CD14-positive monocyte (primary cell): ENCODE measurements at regions not wholly inside any gene's neighbourhood (a gene's known extent, or its start where the extent isn't known, plus 50 kb on each side); places are given as distances from the start of the nearest gene placed in this dataset.

Source experiments
- DNase-seq, 3 donors: peaks; one replicate each; pipeline ENCODE4 v3.0.0-alpha.2; 2011 to 2022
- H2AFZ ChIP-seq: 2 replicates; pipeline ENCODE4 v1.6.0; 2012; ENCODE audit warnings: mild to moderate bottlenecking, low read depth, low read length, inconsistent platforms; ENCODE audit not compliant: insufficient read depth, poor library complexity, severe bottlenecking
- H3K27ac ChIP-seq, 2 donors: 1 replicate in 1 of 2; 2 replicates in 1 of 2; pipeline ENCODE4 v1.5.1; 2012 to 2013; ENCODE audit warnings: low read length in 2 of 2, control low read depth in 1 of 2, inconsistent platforms in 1 of 2, low read depth in 1 of 2, mild to moderate bottlenecking in 1 of 2
- H3K27me3 ChIP-seq, 2 donors: one replicate each; pipeline versions ENCODE4 v1.6.0 to v1.6.1; 2011 to 2013; ENCODE audit warnings: low read length in 2 of 2; ENCODE audit not compliant: control insufficient read depth in 2 of 2, insufficient read depth in 2 of 2
- H3K36me3 ChIP-seq, 2 donors: replicated peaks in 1 of 2; 1 replicate in 1 of 2; 2 replicates in 1 of 2; pipeline versions ENCODE4 v1.5.1 to v1.6.1; 2012 to 2013; ENCODE audit warnings: low read length in 2 of 2, control low read depth in 1 of 2, inconsistent platforms in 1 of 2, mild to moderate bottlenecking in 1 of 2; ENCODE audit not compliant: insufficient read depth in 2 of 2, control insufficient read depth in 1 of 2
- H3K4me1 ChIP-seq, 2 donors: 1 replicate in 1 of 2; 2 replicates in 1 of 2; pipeline versions ENCODE4 v1.5.1 to v1.6.1; 2012 to 2013; ENCODE audit warnings: low read length in 2 of 2, control low read depth in 1 of 2, inconsistent platforms in 1 of 2, mild to moderate bottlenecking in 1 of 2, moderate library complexity in 1 of 2; ENCODE audit not compliant: insufficient read depth in 2 of 2, control insufficient read depth in 1 of 2
- H3K4me2 ChIP-seq: replicated peaks from 2 replicates; pipeline ENCODE3; 2012; ENCODE audit warnings: low read length, moderate library complexity, mild to moderate bottlenecking; ENCODE audit not compliant: poor library complexity, severe bottlenecking; ENCODE audit errors: extremely low read depth
- H3K4me3 ChIP-seq, 3 experiments: fragments of 200-600 bp in 1 of 3; sonication (generic) in 1 of 3; replicated peaks in 1 of 3; 1 replicate in 2 of 3; 2 replicates in 1 of 3; pipeline ENCODE4 v1.5.1; 2011 to 2013; ENCODE audit warnings: low read length in 3 of 3, mild to moderate bottlenecking in 3 of 3, control low read depth in 2 of 3, low read depth in 2 of 3, inconsistent platforms in 1 of 3, moderate library complexity in 1 of 3
- H3K79me2 ChIP-seq: 2 replicates; pipeline ENCODE4 v1.6.0; 2012; ENCODE audit warnings: mild to moderate bottlenecking, control low read depth, inconsistent platforms, low read length, moderate library complexity; ENCODE audit not compliant: insufficient read depth
- H3K9ac ChIP-seq: 2 replicates; pipeline ENCODE4 v1.6.0; 2017; ENCODE audit warnings: low read length, mild to moderate bottlenecking; ENCODE audit not compliant: insufficient read depth, poor library complexity, severe bottlenecking
- H3K9me3 ChIP-seq, 2 donors: replicated peaks in 1 of 2; 1 replicate in 1 of 2; 2 replicates in 1 of 2; pipeline versions ENCODE4 v1.5.1 to v1.6.1; 2012 to 2013; ENCODE audit warnings: low read length in 2 of 2, control low read depth in 1 of 2; ENCODE audit not compliant: control insufficient read depth in 1 of 2, insufficient read depth in 1 of 2
- H4K20me1 ChIP-seq: 2 replicates; pipeline ENCODE4 v1.6.0; 2012; ENCODE audit warnings: mild to moderate bottlenecking, low read length, control low read depth, moderate library complexity; ENCODE audit not compliant: insufficient read depth
- H3K27ac Mint-ChIP-seq, 7 donors: one replicate each; pipeline ENCODE4 v1.8.0; 2020; ENCODE audit warnings: mild to moderate bottlenecking in 7 of 7, mixed read lengths in 7 of 7, moderate library complexity in 6 of 7, inconsistent platforms in 2 of 7
- H3K27me3 Mint-ChIP-seq, 3 donors: one replicate each; pipeline ENCODE4 v1.8.0; 2021 to 2022; ENCODE audit warnings: low read depth in 3 of 3, mild to moderate bottlenecking in 3 of 3, mixed read lengths in 3 of 3, moderate library complexity in 3 of 3, inconsistent platforms in 1 of 3
- H3K36me3 Mint-ChIP-seq, 2 donors: one replicate each; pipeline ENCODE4 v1.8.0; 2020; ENCODE audit warnings: mixed read lengths in 2 of 2, inconsistent platforms in 1 of 2, mild to moderate bottlenecking in 1 of 2
- H3K4me1 Mint-ChIP-seq: one replicate; pipeline ENCODE4 v1.8.0; 2020; ENCODE audit warnings: mild to moderate bottlenecking, mixed read lengths
- H3K4me3 Mint-ChIP-seq, 2 donors: one replicate each; pipeline ENCODE4 v1.8.0; 2020; ENCODE audit warnings: mild to moderate bottlenecking in 2 of 2, mixed read lengths in 2 of 2, moderate library complexity in 1 of 2
- H3K9me3 Mint-ChIP-seq, 7 donors: one replicate each; pipeline ENCODE4 v1.8.0; 2020 to 2022; ENCODE audit warnings: mixed read lengths in 7 of 7, mild to moderate bottlenecking in 6 of 7, moderate library complexity in 6 of 7, inconsistent platforms in 2 of 7
- CTCF ChIP-seq: fragments of 200-600 bp; IDR thresholded peaks from one replicate; pipeline ENCODE4 v1.8.0; 2022; ENCODE audit warnings: antibody characterized with exemption, mild to moderate bottlenecking
- WGBS: methylation state at CpG from one replicate; pipeline ENCODE4 v1.1.5; 2013; ENCODE audit warnings: missing lambda C conversion rate; ENCODE audit not compliant: insufficient coverage; 5-methylcytosine and 5-hydroxymethylcytosine counted together
- intact Hi-C, 2 donors: fragments of 100-400 bp; cut with micrococcal nuclease; formaldehyde crosslinking; loops; one replicate each; pipeline versions ENCODE4 v1.15.0 to v1.15.1; 2023

- 96% methylated on average over 4 of the region's 5 CpGs for WGBS
- no peak overlapping the region for H3K4me3 Mint-ChIP-seq
- DNase-seq: no peak
- no peaks in the 10 kb centered on the region for H3K4me1 ChIP-seq
- H3K27ac ChIP-seq: no peak overlapping the region
- H3K27me3 ChIP-seq: no peaks in the 10 kb centered on the region
- peaks cover 7 to 18% (median 12%) of the 10 kb centered on the region in 3 donors for H3K27me3 Mint-ChIP-seq
- TF ChIP-seq CTCF: no peak
- intact Hi-C loops: no loop called here
- H2AFZ ChIP-seq: no peak overlapping the region
- H3K4me2 ChIP-seq: no peak overlapping the region
- H3K9me3 Mint-ChIP-seq: no peaks in the 10 kb centered on the region
- H3K36me3 ChIP-seq: no peaks in the 10 kb centered on the region
- no peak overlapping the region for H3K27ac Mint-ChIP-seq
- H4K20me1 ChIP-seq: no peaks in the 10 kb centered on the region
- no peaks in the 10 kb centered on the region for H3K36me3 Mint-ChIP-seq
- H3K79me2 ChIP-seq: no peaks in the 10 kb centered on the region
- H3K4me3 ChIP-seq: no peak overlapping the region
- H3K9me3 ChIP-seq: no peaks in the 10 kb centered on the region
- H3K9ac ChIP-seq: no peak overlapping the region
- H3K4me1 Mint-ChIP-seq: peaks cover 11% of the 10 kb centered on the region
Measured at GRCh38 chr2:46847726-46848412, 67.7 kb downstream of the MCFD2 start.

- Histone ChIP-seq H3K79me2 (no peaks in the 10 kb centered on the region), H3K27ac (no peak overlapping the region), H3K4me3 (no peak overlapping the region), H3K4me2 (no peak overlapping the region), H4K20me1 (no peaks in the 10 kb centered on the region), H3K9ac (no peak overlapping the region), H2AFZ (no peak overlapping the region), H3K27me3 (no peaks in the 10 kb centered on the region), H3K9me3 (no peaks in the 10 kb centered on the region), H3K4me1 (no peaks in the 10 kb centered on the region), H3K36me3 (no peaks in the 10 kb centered on the region)
- H3K4me1 Mint-ChIP-seq: peaks cover 11% of the 10 kb centered on the region
- no peaks in the 10 kb centered on the region for H3K9me3 Mint-ChIP-seq
- no peak overlapping the region for H3K27ac Mint-ChIP-seq
- no peaks in the 10 kb centered on the region for H3K36me3 Mint-ChIP-seq
- no peak overlapping the region for H3K4me3 Mint-ChIP-seq
- H3K27me3 Mint-ChIP-seq: peaks cover 7 to 22% (median 12%) of the 10 kb centered on the region in 3 donors
- no peak for TF ChIP-seq CTCF
- intact Hi-C loops: no loop called here
- no peak for DNase-seq
- 78% methylated on average over 12 of the region's 12 CpGs for WGBS
Measured at GRCh38 chr2:46847185-46847710, 68.4 kb downstream of the MCFD2 start.
